HG03025 (cell line): ENCODE measurements at regions not wholly inside any gene's neighbourhood (a gene's known extent, or its start where the extent isn't known, plus 50 kb on each side); places are given as distances from the start of the nearest gene placed in this dataset.

ENCODE experiments used
- ATAC-seq: cut with Tn5 transposase; IDR thresholded peaks from one replicate; pipeline ENCODE4 v1.9.1; 2021; ENCODE audit warnings: mild to moderate bottlenecking, moderate library complexity; ENCODE audit not compliant: unreplicated experiment, low FRiP score

GRCh38 chr4:138542191-138542776 is 300.1 kb upstream of the SLC7A11 start:
- ATAC-seq: no peak

GRCh38 chr4:138540056-138540800 is 298.1 kb upstream of the SLC7A11 start:
- no peak for ATAC-seq

GRCh38 chr4:138538743-138539142 is 296.6 kb upstream of the SLC7A11 start:
- no peak for ATAC-seq

- ATAC-seq: no peak
Observed at GRCh38 chr4:138537731-138538490, 295.8 kb upstream of the SLC7A11 start.

- no peak for ATAC-seq
Observed at GRCh38 chr4:138535316-138535715, 293.2 kb upstream of the SLC7A11 start.

GRCh38 chr4:138522366-138522765 is 280.2 kb upstream of the SLC7A11 start:
- no peak for ATAC-seq

- ATAC-seq: no peak
Observed at GRCh38 chr4:138521809-138522208, 279.7 kb upstream of the SLC7A11 start.

- ATAC-seq: no peak
Observed at GRCh38 chr4:138519436-138519835, 277.3 kb upstream of the SLC7A11 start.

- ATAC-seq: no peak
Observed at GRCh38 chr4:138513535-138513934, 271.4 kb upstream of the SLC7A11 start.

- no peak for ATAC-seq
Observed at GRCh38 chr4:138512756-138513155, 270.6 kb upstream of the SLC7A11 start.

- no peak for ATAC-seq
Observed at GRCh38 chr4:138510053-138510452, 267.9 kb upstream of the SLC7A11 start.

- ATAC-seq: no peak
Observed at GRCh38 chr4:138509346-138509745, 267.2 kb upstream of the SLC7A11 start.

GRCh38 chr4:138507522-138507921 is 265.4 kb upstream of the SLC7A11 start:
- no peak for ATAC-seq

GRCh38 chr4:138501614-138502013 is 259.5 kb upstream of the SLC7A11 start:
- ATAC-seq: no peak

- ATAC-seq: no peak
Observed at GRCh38 chr4:138500869-138501268, 258.7 kb upstream of the SLC7A11 start.

- ATAC-seq: no peak
Observed at GRCh38 chr4:138499627-138500026, 257.5 kb upstream of the SLC7A11 start.

GRCh38 chr4:138494931-138495330 is 252.8 kb upstream of the SLC7A11 start:
- no peak for ATAC-seq

- no peak for ATAC-seq
Observed at GRCh38 chr4:138494116-138494515, 252.0 kb upstream of the SLC7A11 start.

- no peak for ATAC-seq
Observed at GRCh38 chr4:138492176-138492575, 250.0 kb upstream of the SLC7A11 start.

- no peak for ATAC-seq
Observed at GRCh38 chr4:138488533-138488932, 246.4 kb upstream of the SLC7A11 start.

GRCh38 chr4:138487670-138488069 is 245.5 kb upstream of the SLC7A11 start:
- no peak for ATAC-seq

GRCh38 chr4:138487230-138487629 is 245.1 kb upstream of the SLC7A11 start:
- no peak for ATAC-seq
